ENCODE measurements at regions not wholly inside any gene's neighbourhood (a gene's known extent, or its start where the extent isn't known, plus 50 kb on each side); places are given as distances from the start of the nearest gene placed in this dataset.

DNA sequence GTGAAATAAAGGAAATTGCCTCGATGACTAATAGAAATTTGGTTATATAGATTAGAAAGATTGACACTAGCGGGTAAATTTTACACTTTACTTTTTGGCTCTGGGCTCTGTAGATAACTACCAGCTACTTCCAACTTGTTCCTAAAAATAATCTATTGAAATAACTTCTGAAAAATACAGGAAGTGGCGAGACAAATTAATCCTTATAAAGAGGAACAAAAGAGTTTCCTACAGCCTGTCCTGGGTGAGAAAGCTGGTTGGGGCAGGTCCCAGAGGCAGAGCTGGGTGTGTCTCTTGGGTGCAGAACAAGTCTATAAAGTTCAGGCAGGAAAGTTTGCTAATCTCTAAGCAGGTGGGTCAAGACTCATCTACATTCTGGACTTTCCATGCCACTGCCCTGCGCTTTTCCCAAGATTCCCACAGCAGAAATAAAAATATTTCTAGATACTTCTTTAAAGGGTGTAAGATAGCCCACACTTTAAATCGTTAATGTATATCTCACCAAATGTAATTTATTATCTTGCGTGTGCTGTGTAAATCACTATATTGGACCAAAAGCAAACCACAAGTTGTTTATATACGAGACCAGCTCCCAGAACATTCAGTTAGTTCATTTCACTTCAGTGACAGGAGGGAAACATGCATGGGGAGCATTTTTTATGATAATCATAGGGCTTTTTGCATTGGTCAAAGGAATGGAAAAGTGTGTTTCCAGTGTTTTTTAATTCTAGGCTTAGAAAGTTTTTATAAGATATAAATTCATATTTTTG is 70.1 kb upstream of the NRIP1 start:
- no peak overlapping the region for H3K4me3 Mint-ChIP-seq (ENCODE audit: unreplicated experiment)
- peaks cover 4% of the 10 kb centered on the region for H3K4me1 Mint-ChIP-seq (ENCODE audit: low read depth, unreplicated experiment)
- Histone ChIP-seq H4K20me1 (ENCODE audit: insufficient read depth, low read length) (no peaks in the 10 kb centered on the region), H3K9ac (ENCODE audit: low read length) (no peak overlapping the region), H3K27me3 (ENCODE audit: insufficient read depth, low read length) (peaks cover 3% of the 10 kb centered on the region), H3K9me3 (ENCODE audit: insufficient read depth, low read depth, low read length) (no peaks in the 10 kb centered on the region), H3K27ac (ENCODE audit: low read depth, low read length) (no peak overlapping the region), H3K4me3 (ENCODE audit: insufficient read depth, low read depth, low read length) (no peak overlapping the region), H3K4me2 (ENCODE audit: low read length) (no peak overlapping the region), H3K79me2 (ENCODE audit: insufficient read depth, low read length) (no peaks in the 10 kb centered on the region), H3K4me1 (ENCODE audit: insufficient read depth, low read length) (no peaks in the 10 kb centered on the region), H2AFZ (ENCODE audit: low read depth, low read length) (no peak overlapping the region), H3K36me3 (ENCODE audit: insufficient read depth, low read length) (no peaks in the 10 kb centered on the region)
- peaks cover 5% of the 10 kb centered on the region for H3K9me3 Mint-ChIP-seq (ENCODE audit: unreplicated experiment)
- no peaks in the 10 kb centered on the region for H3K36me3 Mint-ChIP-seq (ENCODE audit: low read depth, unreplicated experiment)
- no peak for DNase-seq (ENCODE audit: low read depth)
- peaks cover 4% of the 10 kb centered on the region for H3K27me3 Mint-ChIP-seq (ENCODE audit: low read depth, unreplicated experiment)
- H3K27ac Mint-ChIP-seq (ENCODE audit: unreplicated experiment): no peak overlapping the region
- FAIRE-seq: no peak
- TF ChIP-seq EZH2 (IDR thresholded peaks at IDR 0.05; ENCODE audit: insufficient read depth, low read length): no peak
- TF ChIP-seq, protein P1, sequence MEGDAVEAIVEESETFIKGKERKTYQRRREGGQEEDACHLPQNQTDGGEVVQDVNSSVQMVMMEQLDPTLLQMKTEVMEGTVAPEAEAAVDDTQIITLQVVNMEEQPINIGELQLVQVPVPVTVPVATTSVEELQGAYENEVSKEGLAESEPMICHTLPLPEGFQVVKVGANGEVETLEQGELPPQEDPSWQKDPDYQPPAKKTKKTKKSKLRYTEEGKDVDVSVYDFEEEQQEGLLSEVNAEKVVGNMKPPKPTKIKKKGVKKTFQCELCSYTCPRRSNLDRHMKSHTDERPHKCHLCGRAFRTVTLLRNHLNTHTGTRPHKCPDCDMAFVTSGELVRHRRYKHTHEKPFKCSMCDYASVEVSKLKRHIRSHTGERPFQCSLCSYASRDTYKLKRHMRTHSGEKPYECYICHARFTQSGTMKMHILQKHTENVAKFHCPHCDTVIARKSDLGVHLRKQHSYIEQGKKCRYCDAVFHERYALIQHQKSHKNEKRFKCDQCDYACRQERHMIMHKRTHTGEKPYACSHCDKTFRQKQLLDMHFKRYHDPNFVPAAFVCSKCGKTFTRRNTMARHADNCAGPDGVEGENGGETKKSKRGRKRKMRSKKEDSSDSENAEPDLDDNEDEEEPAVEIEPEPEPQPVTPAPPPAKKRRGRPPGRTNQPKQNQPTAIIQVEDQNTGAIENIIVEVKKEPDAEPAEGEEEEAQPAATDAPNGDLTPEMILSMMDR (IDR thresholded peaks at IDR 0.05; ENCODE audit: insufficient read depth, low read depth, low read length): no peak

DNA sequence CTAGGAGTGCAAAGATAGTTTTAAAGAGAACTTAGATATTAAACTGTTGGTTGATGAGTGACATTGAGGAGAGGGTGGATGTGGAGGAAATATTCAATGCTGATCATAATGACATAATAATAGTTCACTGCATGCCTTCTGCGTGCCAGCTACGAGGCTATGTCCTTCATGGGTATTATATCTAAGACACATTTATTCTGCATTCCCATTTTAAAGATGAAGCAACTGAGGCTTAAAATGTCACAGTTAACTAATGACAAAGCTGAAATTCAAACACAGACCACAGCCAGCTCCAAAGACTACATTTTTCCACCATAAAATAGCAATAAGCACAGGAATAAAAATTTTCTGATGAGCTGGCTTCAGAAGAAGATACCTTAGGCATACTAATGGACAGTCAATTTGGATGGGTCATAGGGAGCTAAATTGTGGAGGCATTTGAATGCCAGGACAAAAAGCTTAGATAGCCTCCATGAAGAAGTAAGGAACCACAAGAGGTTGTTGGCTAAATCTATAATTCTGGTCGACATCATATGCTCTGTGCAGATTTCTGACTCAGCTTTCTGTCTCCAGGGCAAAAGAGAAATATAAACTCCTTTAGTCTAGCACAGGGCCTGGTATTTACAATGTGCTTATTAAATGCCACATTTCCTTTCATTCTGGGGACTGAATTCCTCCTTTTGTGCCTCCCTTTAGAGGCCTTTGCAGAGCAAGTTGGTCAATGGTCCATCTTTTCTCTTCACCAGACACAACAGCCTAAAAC is 71.2 kb upstream of the NRIP1 start:
- Histone ChIP-seq H3K4me1 (ENCODE audit: insufficient read depth, low read length) (no peaks in the 10 kb centered on the region), H3K79me2 (ENCODE audit: insufficient read depth, low read length) (no peaks in the 10 kb centered on the region), H3K27ac (ENCODE audit: low read depth, low read length) (no peak overlapping the region), H3K9ac (ENCODE audit: low read length) (no peak overlapping the region), H3K4me2 (ENCODE audit: low read length) (no peak overlapping the region), H3K27me3 (ENCODE audit: insufficient read depth, low read length) (peaks cover 6% of the 10 kb centered on the region), H3K36me3 (ENCODE audit: insufficient read depth, low read length) (no peaks in the 10 kb centered on the region), H3K9me3 (ENCODE audit: insufficient read depth, low read depth, low read length) (no peaks in the 10 kb centered on the region), H3K4me3 (ENCODE audit: insufficient read depth, low read depth, low read length) (no peak overlapping the region), H2AFZ (ENCODE audit: low read depth, low read length) (no peak overlapping the region), H4K20me1 (ENCODE audit: insufficient read depth, low read length) (no peaks in the 10 kb centered on the region)
- H3K36me3 Mint-ChIP-seq (ENCODE audit: low read depth, unreplicated experiment): no peaks in the 10 kb centered on the region
- peaks cover 4% of the 10 kb centered on the region for H3K27me3 Mint-ChIP-seq (ENCODE audit: low read depth, unreplicated experiment)
- H3K4me1 Mint-ChIP-seq (ENCODE audit: low read depth, unreplicated experiment): peaks cover 4% of the 10 kb centered on the region
- no peak overlapping the region for H3K4me3 Mint-ChIP-seq (ENCODE audit: unreplicated experiment)
- no peak for TF ChIP-seq EZH2 (IDR thresholded peaks at IDR 0.05; ENCODE audit: insufficient read depth, low read length)
- TF ChIP-seq, protein P1 (IDR thresholded peaks at IDR 0.05; ENCODE audit: insufficient read depth, low read depth, low read length): no peak
- H3K9me3 Mint-ChIP-seq (ENCODE audit: unreplicated experiment): peaks cover 5% of the 10 kb centered on the region
- H3K27ac Mint-ChIP-seq (ENCODE audit: unreplicated experiment): no peak overlapping the region
- DNase-seq (ENCODE audit: low read depth): no peak
- no peak for FAIRE-seq

Measured in astrocyte (in vitro differentiated cells and primary cell).